PFSK-1 (cell line): ENCODE measurements at regions not wholly inside any gene's neighbourhood (a gene's known extent, or its start where the extent isn't known, plus 50 kb on each side); places are given as distances from the start of the nearest gene placed in this dataset.

ENCODE experiments used
- FOXP2 ChIP-seq: optimal IDR thresholded peaks from 2 replicates; pipeline ENCODE3; 2011; ENCODE audit warnings: borderline replicate concordance, control low read depth, inconsistent platforms; ENCODE audit not compliant: insufficient read depth; ENCODE audit errors: extremely low read length, extremely low read depth
- POLR2AphosphoS5 ChIP-seq: IDR thresholded peaks from 2 replicates; pipeline ENCODE4 v1.6.1; 2012; ENCODE audit warnings: low read depth, mild to moderate bottlenecking, control low read depth, low read length, moderate library complexity
- REST ChIP-seq, 2 experiments: IDR thresholded peaks; 2 replicates each; pipeline versions ENCODE4 v1.6.1 to v1.8.0; 2011 to 2012; ENCODE audit warnings: low read depth in 2 of 2, low read length in 2 of 2, control low read depth in 1 of 2, inconsistent platforms in 1 of 2, mild to moderate bottlenecking in 1 of 2, moderate library complexity in 1 of 2; ENCODE audit not compliant: insufficient read depth in 1 of 2
- SIN3A ChIP-seq: IDR thresholded peaks from 2 replicates; pipeline ENCODE4 v1.6.1; 2012; ENCODE audit warnings: mild to moderate bottlenecking, low read length, moderate library complexity, borderline replicate concordance; ENCODE audit not compliant: insufficient read depth
- TAF1 ChIP-seq: IDR thresholded peaks from 2 replicates; pipeline ENCODE4 v1.6.1; 2012; ENCODE audit warnings: low read length, control low read depth, borderline replicate concordance; ENCODE audit not compliant: insufficient read depth

GRCh38 chr13:104414771-104415170 is 1348.6 kb upstream of the SLC10A2 start:
- TF ChIP-seq FOXP2 (no peak), REST (IDR thresholded peaks at IDR 0.05; ENCODE audit: insufficient read depth in 1 of 2, low read depth in 2 of 2, low read length in 2 of 2) (no peak), POLR2AphosphoS5 (no peak), SIN3A (no peak), TAF1 (no peak)

GRCh38 chr13:104414181-104414580 is 1348.0 kb upstream of the SLC10A2 start:
- no peak for TF ChIP-seq TAF1
- no peak for TF ChIP-seq REST (IDR thresholded peaks at IDR 0.05; ENCODE audit: insufficient read depth in 1 of 2, low read depth in 2 of 2, low read length in 2 of 2)
- TF ChIP-seq POLR2AphosphoS5, result no peak
- TF ChIP-seq FOXP2, result no peak

- no peak for TF ChIP-seq FOXP2
- TF ChIP-seq REST (IDR thresholded peaks at IDR 0.05; ENCODE audit: insufficient read depth in 1 of 2, low read depth in 2 of 2, low read length in 2 of 2), result no peak
- no peak for TF ChIP-seq TAF1
- no peak for TF ChIP-seq POLR2AphosphoS5
- TF ChIP-seq SIN3A, result no peak
Observed at GRCh38 chr13:104411141-104411765, 1345.0 kb upstream of the SLC10A2 start.

- TF ChIP-seq SIN3A, result no peak
- no peak for TF ChIP-seq POLR2AphosphoS5
- no peak for TF ChIP-seq TAF1
- TF ChIP-seq REST (IDR thresholded peaks at IDR 0.05; ENCODE audit: insufficient read depth in 1 of 2, low read depth in 2 of 2, low read length in 2 of 2), result no peak
- TF ChIP-seq FOXP2, result no peak
Observed at GRCh38 chr13:104408733-104409132, 1342.5 kb upstream of the SLC10A2 start.

GRCh38 chr13:104404325-104404724 is 1338.1 kb upstream of the SLC10A2 start:
- no peak for TF ChIP-seq REST (IDR thresholded peaks at IDR 0.05; ENCODE audit: insufficient read depth in 1 of 2, low read depth in 2 of 2, low read length in 2 of 2)
- no peak for TF ChIP-seq SIN3A
- no peak for TF ChIP-seq FOXP2
- no peak for TF ChIP-seq TAF1
- no peak for TF ChIP-seq POLR2AphosphoS5
